CD14-positive monocyte (primary cell): ENCODE measurements at regions not wholly inside any gene's neighbourhood (a gene's known extent, or its start where the extent isn't known, plus 50 kb on each side); places are given as distances from the start of the nearest gene placed in this dataset.
A peak's percentile ranks its signal among the peaks of the same experiment; 100 is the strongest.

Source experiments
- DNase-seq, 3 donors: peaks; one replicate each; pipeline ENCODE4 v3.0.0-alpha.2; 2011 to 2022
- H2AFZ ChIP-seq: 2 replicates; pipeline ENCODE4 v1.6.0; 2012; ENCODE audit warnings: mild to moderate bottlenecking, low read depth, low read length, inconsistent platforms; ENCODE audit not compliant: insufficient read depth, poor library complexity, severe bottlenecking
- H3K27ac ChIP-seq, 2 donors: 1 replicate in 1 of 2; 2 replicates in 1 of 2; pipeline ENCODE4 v1.5.1; 2012 to 2013; ENCODE audit warnings: low read length in 2 of 2, control low read depth in 1 of 2, inconsistent platforms in 1 of 2, low read depth in 1 of 2, mild to moderate bottlenecking in 1 of 2
- H3K27me3 ChIP-seq, 2 donors: one replicate each; pipeline versions ENCODE4 v1.6.0 to v1.6.1; 2011 to 2013; ENCODE audit warnings: low read length in 2 of 2; ENCODE audit not compliant: control insufficient read depth in 2 of 2, insufficient read depth in 2 of 2
- H3K36me3 ChIP-seq, 2 donors: replicated peaks in 1 of 2; 1 replicate in 1 of 2; 2 replicates in 1 of 2; pipeline versions ENCODE4 v1.5.1 to v1.6.1; 2012 to 2013; ENCODE audit warnings: low read length in 2 of 2, control low read depth in 1 of 2, inconsistent platforms in 1 of 2, mild to moderate bottlenecking in 1 of 2; ENCODE audit not compliant: insufficient read depth in 2 of 2, control insufficient read depth in 1 of 2
- H3K4me1 ChIP-seq, 2 donors: 1 replicate in 1 of 2; 2 replicates in 1 of 2; pipeline versions ENCODE4 v1.5.1 to v1.6.1; 2012 to 2013; ENCODE audit warnings: low read length in 2 of 2, control low read depth in 1 of 2, inconsistent platforms in 1 of 2, mild to moderate bottlenecking in 1 of 2, moderate library complexity in 1 of 2; ENCODE audit not compliant: insufficient read depth in 2 of 2, control insufficient read depth in 1 of 2
- H3K4me2 ChIP-seq: replicated peaks from 2 replicates; pipeline ENCODE3; 2012; ENCODE audit warnings: low read length, moderate library complexity, mild to moderate bottlenecking; ENCODE audit not compliant: poor library complexity, severe bottlenecking; ENCODE audit errors: extremely low read depth
- H3K4me3 ChIP-seq, 3 experiments: fragments of 200-600 bp in 1 of 3; sonication (generic) in 1 of 3; replicated peaks in 1 of 3; 1 replicate in 2 of 3; 2 replicates in 1 of 3; pipeline ENCODE4 v1.5.1; 2011 to 2013; ENCODE audit warnings: low read length in 3 of 3, mild to moderate bottlenecking in 3 of 3, control low read depth in 2 of 3, low read depth in 2 of 3, inconsistent platforms in 1 of 3, moderate library complexity in 1 of 3
- H3K79me2 ChIP-seq: 2 replicates; pipeline ENCODE4 v1.6.0; 2012; ENCODE audit warnings: mild to moderate bottlenecking, control low read depth, inconsistent platforms, low read length, moderate library complexity; ENCODE audit not compliant: insufficient read depth
- H3K9ac ChIP-seq: 2 replicates; pipeline ENCODE4 v1.6.0; 2017; ENCODE audit warnings: low read length, mild to moderate bottlenecking; ENCODE audit not compliant: insufficient read depth, poor library complexity, severe bottlenecking
- H3K9me3 ChIP-seq, 2 donors: replicated peaks in 1 of 2; 1 replicate in 1 of 2; 2 replicates in 1 of 2; pipeline versions ENCODE4 v1.5.1 to v1.6.1; 2012 to 2013; ENCODE audit warnings: low read length in 2 of 2, control low read depth in 1 of 2; ENCODE audit not compliant: control insufficient read depth in 1 of 2, insufficient read depth in 1 of 2
- H4K20me1 ChIP-seq: 2 replicates; pipeline ENCODE4 v1.6.0; 2012; ENCODE audit warnings: mild to moderate bottlenecking, low read length, control low read depth, moderate library complexity; ENCODE audit not compliant: insufficient read depth
- H3K27ac Mint-ChIP-seq, 7 donors: one replicate each; pipeline ENCODE4 v1.8.0; 2020; ENCODE audit warnings: mild to moderate bottlenecking in 7 of 7, mixed read lengths in 7 of 7, moderate library complexity in 6 of 7, inconsistent platforms in 2 of 7
- H3K27me3 Mint-ChIP-seq, 3 donors: one replicate each; pipeline ENCODE4 v1.8.0; 2021 to 2022; ENCODE audit warnings: low read depth in 3 of 3, mild to moderate bottlenecking in 3 of 3, mixed read lengths in 3 of 3, moderate library complexity in 3 of 3, inconsistent platforms in 1 of 3
- H3K36me3 Mint-ChIP-seq, 2 donors: one replicate each; pipeline ENCODE4 v1.8.0; 2020; ENCODE audit warnings: mixed read lengths in 2 of 2, inconsistent platforms in 1 of 2, mild to moderate bottlenecking in 1 of 2
- H3K4me1 Mint-ChIP-seq: one replicate; pipeline ENCODE4 v1.8.0; 2020; ENCODE audit warnings: mild to moderate bottlenecking, mixed read lengths
- H3K4me3 Mint-ChIP-seq, 2 donors: one replicate each; pipeline ENCODE4 v1.8.0; 2020; ENCODE audit warnings: mild to moderate bottlenecking in 2 of 2, mixed read lengths in 2 of 2, moderate library complexity in 1 of 2
- H3K9me3 Mint-ChIP-seq, 7 donors: one replicate each; pipeline ENCODE4 v1.8.0; 2020 to 2022; ENCODE audit warnings: mixed read lengths in 7 of 7, mild to moderate bottlenecking in 6 of 7, moderate library complexity in 6 of 7, inconsistent platforms in 2 of 7
- WGBS: methylation state at CpG from one replicate; pipeline ENCODE4 v1.1.5; 2013; ENCODE audit warnings: missing lambda C conversion rate; ENCODE audit not compliant: insufficient coverage; 5-methylcytosine and 5-hydroxymethylcytosine counted together
- intact Hi-C, 2 donors: fragments of 100-400 bp; cut with micrococcal nuclease; formaldehyde crosslinking; loops; one replicate each; pipeline versions ENCODE4 v1.15.0 to v1.15.1; 2023
- TF ChIP-seq, protein P1 (sequence below): fragments of 200-600 bp; IDR thresholded peaks from one replicate; pipeline ENCODE4 v1.8.0; 2022; ENCODE audit warnings: antibody characterized with exemption, mild to moderate bottlenecking

- H3K36me3 ChIP-seq, result no peaks in the 10 kb centered on the region
- peaks cover 28 to 33% of the 10 kb centered on the region in 2 donors for H3K4me1 ChIP-seq
- H3K27me3 Mint-ChIP-seq, result peaks cover 0 to 3% (median 0%) of the 10 kb centered on the region in 3 donors
- no peaks in the 10 kb centered on the region for H3K27me3 ChIP-seq
- no peak overlapping the region for H2AFZ ChIP-seq
- no peak overlapping the region for H3K4me2 ChIP-seq
- peaks cover 33% of the 10 kb centered on the region for H3K4me1 Mint-ChIP-seq
- H3K4me3 ChIP-seq, result no peak overlapping the region
- H3K79me2 ChIP-seq, result no peaks in the 10 kb centered on the region
- H3K27ac Mint-ChIP-seq, result peak overlapping the region in 6 of 7 donors; percentile 2 to 86 (median 77)
- no peaks in the 10 kb centered on the region for H3K9me3 ChIP-seq
- WGBS, result 100% methylated on average over 4 of the region's 10 CpGs
- no peaks in the 10 kb centered on the region for H3K36me3 Mint-ChIP-seq
- H3K9me3 Mint-ChIP-seq, result peaks cover 0 to 2% (median 0%) of the 10 kb centered on the region in 7 donors
- no peak overlapping the region for H3K9ac ChIP-seq
- peak overlapping the region in 1 of 2 donors; percentile 50 for H3K27ac ChIP-seq
- intact Hi-C loops, result no loop called here
- no peak overlapping the region for H3K4me3 Mint-ChIP-seq
- no peaks in the 10 kb centered on the region for H4K20me1 ChIP-seq
- no peak for DNase-seq
- TF ChIP-seq, protein P1, sequence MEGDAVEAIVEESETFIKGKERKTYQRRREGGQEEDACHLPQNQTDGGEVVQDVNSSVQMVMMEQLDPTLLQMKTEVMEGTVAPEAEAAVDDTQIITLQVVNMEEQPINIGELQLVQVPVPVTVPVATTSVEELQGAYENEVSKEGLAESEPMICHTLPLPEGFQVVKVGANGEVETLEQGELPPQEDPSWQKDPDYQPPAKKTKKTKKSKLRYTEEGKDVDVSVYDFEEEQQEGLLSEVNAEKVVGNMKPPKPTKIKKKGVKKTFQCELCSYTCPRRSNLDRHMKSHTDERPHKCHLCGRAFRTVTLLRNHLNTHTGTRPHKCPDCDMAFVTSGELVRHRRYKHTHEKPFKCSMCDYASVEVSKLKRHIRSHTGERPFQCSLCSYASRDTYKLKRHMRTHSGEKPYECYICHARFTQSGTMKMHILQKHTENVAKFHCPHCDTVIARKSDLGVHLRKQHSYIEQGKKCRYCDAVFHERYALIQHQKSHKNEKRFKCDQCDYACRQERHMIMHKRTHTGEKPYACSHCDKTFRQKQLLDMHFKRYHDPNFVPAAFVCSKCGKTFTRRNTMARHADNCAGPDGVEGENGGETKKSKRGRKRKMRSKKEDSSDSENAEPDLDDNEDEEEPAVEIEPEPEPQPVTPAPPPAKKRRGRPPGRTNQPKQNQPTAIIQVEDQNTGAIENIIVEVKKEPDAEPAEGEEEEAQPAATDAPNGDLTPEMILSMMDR, result no peak
Measured at GRCh38 chr3:171959532-171960089, 79.8 kb upstream of the FNDC3B start.

GRCh38 chr3:171960159-171960558 lies 79.2 kb upstream of the FNDC3B start:
- peaks cover 33% of the 10 kb centered on the region for H3K4me1 Mint-ChIP-seq
- H3K4me3 ChIP-seq, result peak overlapping the region in 1 of 3 experiments; percentile 35
- H3K27ac Mint-ChIP-seq, result peak overlapping the region; percentile 2 to 91 (median 83)
- H4K20me1 ChIP-seq, result no peaks in the 10 kb centered on the region
- H3K9me3 ChIP-seq, result no peaks in the 10 kb centered on the region
- DNase-seq, result no peak
- peaks cover 0 to 3% (median 0%) of the 10 kb centered on the region in 3 donors for H3K27me3 Mint-ChIP-seq
- intact Hi-C loops, result no loop called here
- H3K36me3 Mint-ChIP-seq, result no peaks in the 10 kb centered on the region
- peak overlapping the region; percentile 10 to 50 for H3K27ac ChIP-seq
- H3K79me2 ChIP-seq, result no peaks in the 10 kb centered on the region
- no peak overlapping the region for H3K9ac ChIP-seq
- no peak overlapping the region for H2AFZ ChIP-seq
- peaks cover 26 to 33% of the 10 kb centered on the region in 2 donors for H3K4me1 ChIP-seq
- H3K4me2 ChIP-seq, result peak overlapping the region; percentile 22
- peak overlapping the region in 1 of 2 donors; percentile 67 for H3K4me3 Mint-ChIP-seq
- H3K27me3 ChIP-seq, result no peaks in the 10 kb centered on the region
- 75% methylated on average over 2 of the region's 4 CpGs for WGBS
- peaks cover 0 to 2% (median 0%) of the 10 kb centered on the region in 7 donors for H3K9me3 Mint-ChIP-seq
- H3K36me3 ChIP-seq, result no peaks in the 10 kb centered on the region
- TF ChIP-seq, protein P1, result no peak
